Esophagus muscularis mucosa (tissue), 4 donors: ENCODE measurements at regions not wholly inside any gene's neighbourhood (a gene's known extent, or its start where the extent isn't known, plus 50 kb on each side); places are given as distances from the start of the nearest gene placed in this dataset.

Source experiments
- DNase-seq: peaks from one replicate; pipeline ENCODE4 v3.0.0-alpha.2; 2017; ENCODE audit errors: extremely low spot score
- H3K27ac ChIP-seq, 4 donors: fragments of 200-600 bp; sonication (generic); replicated peaks in 1 of 4; 1 replicate in 3 of 4; 2 replicates in 1 of 4; pipeline ENCODE4 v1.5.1; 2016 to 2019; ENCODE audit warnings: mild to moderate bottlenecking in 1 of 4
- H3K27me3 ChIP-seq, 4 donors: fragments of 200-600 bp; sonication (generic); one replicate each; pipeline versions ENCODE4 v1.5.1 to v1.6.0; 2016 to 2019
- H3K36me3 ChIP-seq, 4 donors: fragments of 200-600 bp; sonication (generic); one replicate each; pipeline ENCODE4 v1.5.1; 2016 to 2019
- H3K4me1 ChIP-seq, 4 donors: fragments of 200-600 bp; sonication (generic); one replicate each; pipeline ENCODE4 v1.5.1; 2016 to 2019
- H3K4me3 ChIP-seq, 4 donors: fragments of 200-600 bp; sonication (generic); 1 replicate in 2 of 4; 2 replicates in 2 of 4; pipeline ENCODE4 v1.5.1; 2016 to 2019; ENCODE audit warnings: mild to moderate bottlenecking in 4 of 4, moderate library complexity in 1 of 4
- H3K9me3 ChIP-seq, 4 donors: fragments of 200-600 bp; sonication (generic); 1 replicate in 3 of 4; 2 replicates in 1 of 4; pipeline ENCODE4 v1.5.1; 2016 to 2019
- EP300 ChIP-seq: sonication (generic); formaldehyde crosslinking; IDR thresholded peaks from one replicate; pipeline ENCODE4 v1.6.1; 2017; ENCODE audit warnings: antibody characterized with exemption
- POLR2A ChIP-seq: fragments of 450-650 bp; IDR thresholded peaks from one replicate; pipeline ENCODE4 v1.6.1; 2017; ENCODE audit warnings: antibody characterized with exemption, moderate library complexity, mild to moderate bottlenecking, low read depth
- POLR2AphosphoS5 ChIP-seq, 2 donors: sonication (generic); formaldehyde crosslinking; IDR thresholded peaks; one replicate each; pipeline ENCODE4 v1.6.1; 2017; ENCODE audit warnings: antibody characterized with exemption in 2 of 2
- WGBS: methylation state at CpG from one replicate; pipeline ENCODE4 v1.1.5; 2018; 5-methylcytosine and 5-hydroxymethylcytosine counted together
- intact Hi-C: fragments of 100-400 bp; cut with DNase I; formaldehyde crosslinking; loops from one replicate; pipeline ENCODE4 v1.15.1; 2023
- TF ChIP-seq, protein P1 (sequence below), 3 experiments: fragments of 200-600 bp in 2 of 3; fragments of 450-650 bp in 1 of 3; sonication (generic) in 2 of 3; IDR thresholded peaks; one replicate each; pipeline ENCODE4 v1.5.1; 2017 to 2019; ENCODE audit warnings: antibody characterized with exemption in 3 of 3, mild to moderate bottlenecking in 2 of 3, moderate library complexity in 1 of 3

DNA sequence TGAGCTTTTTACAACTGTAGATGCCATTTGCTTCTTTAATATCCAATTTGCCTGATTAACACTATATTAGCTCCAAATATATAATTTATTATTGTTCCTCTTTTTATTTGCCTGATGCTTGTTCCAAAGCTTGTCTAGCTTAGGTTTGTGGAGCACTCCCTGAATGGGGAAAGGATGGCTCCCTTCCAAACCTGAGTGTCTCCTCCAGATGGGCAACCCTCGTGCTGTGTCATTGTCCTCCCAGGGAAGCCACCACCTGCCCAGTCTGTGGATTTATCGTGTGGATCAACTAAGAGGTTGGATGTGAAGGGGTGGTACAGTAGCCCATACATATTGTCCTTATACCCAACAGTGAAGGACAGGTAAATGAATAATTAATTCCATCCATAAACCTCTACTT is 404.9 kb downstream of the CDK5RAP2 start:
- intact Hi-C loops, result no loop called here
- Histone ChIP-seq H3K9me3 (peaks cover 0 to 7% (median 3%) of the 10 kb centered on the region in 4 donors), H3K27ac (no peak overlapping the region), H3K36me3 (no peaks in the 10 kb centered on the region), H3K4me3 (no peak overlapping the region), H3K27me3 (no peaks in the 10 kb centered on the region), H3K4me1 (no peaks in the 10 kb centered on the region)
- WGBS, result 69% methylated on average over 2 of the region's 2 CpGs
- TF ChIP-seq POLR2AphosphoS5 (IDR thresholded peaks at IDR 0.05), result no peak
- no peak for TF ChIP-seq POLR2A
- TF ChIP-seq, protein P1, sequence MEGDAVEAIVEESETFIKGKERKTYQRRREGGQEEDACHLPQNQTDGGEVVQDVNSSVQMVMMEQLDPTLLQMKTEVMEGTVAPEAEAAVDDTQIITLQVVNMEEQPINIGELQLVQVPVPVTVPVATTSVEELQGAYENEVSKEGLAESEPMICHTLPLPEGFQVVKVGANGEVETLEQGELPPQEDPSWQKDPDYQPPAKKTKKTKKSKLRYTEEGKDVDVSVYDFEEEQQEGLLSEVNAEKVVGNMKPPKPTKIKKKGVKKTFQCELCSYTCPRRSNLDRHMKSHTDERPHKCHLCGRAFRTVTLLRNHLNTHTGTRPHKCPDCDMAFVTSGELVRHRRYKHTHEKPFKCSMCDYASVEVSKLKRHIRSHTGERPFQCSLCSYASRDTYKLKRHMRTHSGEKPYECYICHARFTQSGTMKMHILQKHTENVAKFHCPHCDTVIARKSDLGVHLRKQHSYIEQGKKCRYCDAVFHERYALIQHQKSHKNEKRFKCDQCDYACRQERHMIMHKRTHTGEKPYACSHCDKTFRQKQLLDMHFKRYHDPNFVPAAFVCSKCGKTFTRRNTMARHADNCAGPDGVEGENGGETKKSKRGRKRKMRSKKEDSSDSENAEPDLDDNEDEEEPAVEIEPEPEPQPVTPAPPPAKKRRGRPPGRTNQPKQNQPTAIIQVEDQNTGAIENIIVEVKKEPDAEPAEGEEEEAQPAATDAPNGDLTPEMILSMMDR (IDR thresholded peaks at IDR 0.05), result no peak
- TF ChIP-seq EP300, result no peak
- DNase-seq, result no peak

GRCh38 chr9:120161776-120162175 is 418.2 kb downstream of the CDK5RAP2 start:
- no peak overlapping the region for H3K27ac ChIP-seq
- 60% methylated on average over 7 of the region's 7 CpGs for WGBS
- intact Hi-C loops, result no loop called here
- H3K27me3 ChIP-seq, result no peaks in the 10 kb centered on the region
- H3K36me3 ChIP-seq, result no peaks in the 10 kb centered on the region
- H3K9me3 ChIP-seq, result peaks cover 0 to 8% (median 4%) of the 10 kb centered on the region in 4 donors
- DNase-seq, result no peak
- no peaks in the 10 kb centered on the region for H3K4me1 ChIP-seq
- TF ChIP-seq, protein P1 (IDR thresholded peaks at IDR 0.05), result no peak
- no peak for TF ChIP-seq EP300
- TF ChIP-seq POLR2A, result no peak
- TF ChIP-seq POLR2AphosphoS5 (IDR thresholded peaks at IDR 0.05), result no peak
- H3K4me3 ChIP-seq, result no peak overlapping the region

- no peaks in the 10 kb centered on the region for H3K27me3 ChIP-seq
- no peak overlapping the region for H3K4me3 ChIP-seq
- peaks cover 0 to 8% (median 4%) of the 10 kb centered on the region in 4 donors for H3K9me3 ChIP-seq
- 73% methylated on average over 1 of the region's 1 CpG for WGBS
- no peak overlapping the region for H3K27ac ChIP-seq
- H3K4me1 ChIP-seq, result no peaks in the 10 kb centered on the region
- no peak for TF ChIP-seq POLR2A
- TF ChIP-seq EP300, result no peak
- TF ChIP-seq, protein P1 (IDR thresholded peaks at IDR 0.05), result no peak
- no peak for TF ChIP-seq POLR2AphosphoS5 (IDR thresholded peaks at IDR 0.05)
- no peaks in the 10 kb centered on the region for H3K36me3 ChIP-seq
- intact Hi-C loops, result no loop called here
- no peak for DNase-seq
Measured at GRCh38 chr9:120158221-120158620, 421.7 kb downstream of the CDK5RAP2 start.

GRCh38 chr9:120156376-120156775 is 423.6 kb downstream of the CDK5RAP2 start:
- no peaks in the 10 kb centered on the region for H3K4me1 ChIP-seq
- H3K4me3 ChIP-seq, result no peak overlapping the region
- no peak overlapping the region for H3K27ac ChIP-seq
- no peak for DNase-seq
- H3K9me3 ChIP-seq, result peaks cover 0 to 8% (median 4%) of the 10 kb centered on the region in 4 donors
- intact Hi-C loops, result no loop called here
- H3K36me3 ChIP-seq, result no peaks in the 10 kb centered on the region
- no peaks in the 10 kb centered on the region for H3K27me3 ChIP-seq
- TF ChIP-seq POLR2AphosphoS5 (IDR thresholded peaks at IDR 0.05) (no peak), POLR2A (no peak), EP300 (no peak)
- TF ChIP-seq, protein P1 (IDR thresholded peaks at IDR 0.05), result no peak
- WGBS, result 74% methylated on average over 8 of the region's 8 CpGs

GRCh38 chr9:120153258-120153657 is 426.7 kb downstream of the CDK5RAP2 start:
- TF ChIP-seq EP300 (no peak), POLR2A (no peak)
- TF ChIP-seq, protein P1 (IDR thresholded peaks at IDR 0.05), result no peak
- WGBS, result 80% methylated on average over 1 of the region's 1 CpG
- no peaks in the 10 kb centered on the region for H3K36me3 ChIP-seq
- H3K27ac ChIP-seq, result no peak overlapping the region
- H3K9me3 ChIP-seq, result no peaks in the 10 kb centered on the region
- intact Hi-C loops, result no loop called here
- H3K4me3 ChIP-seq, result no peak overlapping the region
- no peaks in the 10 kb centered on the region for H3K4me1 ChIP-seq
- no peaks in the 10 kb centered on the region for H3K27me3 ChIP-seq
- DNase-seq, result no peak
